ENCODE measurements at regions not wholly inside any gene's neighbourhood (a gene's known extent, or its start where the extent isn't known, plus 50 kb on each side); places are given as distances from the start of the nearest gene placed in this dataset.
A peak's percentile ranks its signal among the peaks of the same experiment; 100 is the strongest.

DNA sequence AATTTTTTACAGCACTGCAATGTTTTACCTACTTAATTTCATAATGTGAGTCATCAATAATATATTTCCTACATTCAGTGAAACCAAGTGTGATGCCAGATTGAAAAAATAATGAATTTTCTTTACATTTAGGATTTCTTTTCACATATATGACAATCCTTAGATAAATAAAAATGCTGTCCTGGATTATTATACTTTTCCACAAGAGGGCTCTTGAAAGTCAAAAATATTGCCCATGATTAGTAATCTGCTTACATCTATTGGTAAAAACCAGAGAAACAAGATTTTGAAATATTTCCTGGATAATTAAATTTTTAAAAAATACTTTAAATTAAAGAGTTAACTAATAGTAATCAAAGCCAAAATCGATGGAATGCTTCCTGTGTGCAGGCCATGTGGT lies 86.8 kb upstream of the PLPPR4 start:
- no peak overlapping the region for H3K27ac ChIP-seq
- TF ChIP-seq ZFX (IDR thresholded peaks at IDR 0.05; ENCODE audit: borderline replicate concordance), result no peak
- TF ChIP-seq, protein P1, sequence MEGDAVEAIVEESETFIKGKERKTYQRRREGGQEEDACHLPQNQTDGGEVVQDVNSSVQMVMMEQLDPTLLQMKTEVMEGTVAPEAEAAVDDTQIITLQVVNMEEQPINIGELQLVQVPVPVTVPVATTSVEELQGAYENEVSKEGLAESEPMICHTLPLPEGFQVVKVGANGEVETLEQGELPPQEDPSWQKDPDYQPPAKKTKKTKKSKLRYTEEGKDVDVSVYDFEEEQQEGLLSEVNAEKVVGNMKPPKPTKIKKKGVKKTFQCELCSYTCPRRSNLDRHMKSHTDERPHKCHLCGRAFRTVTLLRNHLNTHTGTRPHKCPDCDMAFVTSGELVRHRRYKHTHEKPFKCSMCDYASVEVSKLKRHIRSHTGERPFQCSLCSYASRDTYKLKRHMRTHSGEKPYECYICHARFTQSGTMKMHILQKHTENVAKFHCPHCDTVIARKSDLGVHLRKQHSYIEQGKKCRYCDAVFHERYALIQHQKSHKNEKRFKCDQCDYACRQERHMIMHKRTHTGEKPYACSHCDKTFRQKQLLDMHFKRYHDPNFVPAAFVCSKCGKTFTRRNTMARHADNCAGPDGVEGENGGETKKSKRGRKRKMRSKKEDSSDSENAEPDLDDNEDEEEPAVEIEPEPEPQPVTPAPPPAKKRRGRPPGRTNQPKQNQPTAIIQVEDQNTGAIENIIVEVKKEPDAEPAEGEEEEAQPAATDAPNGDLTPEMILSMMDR (IDR thresholded peaks at IDR 0.05), result no peak

DNA sequence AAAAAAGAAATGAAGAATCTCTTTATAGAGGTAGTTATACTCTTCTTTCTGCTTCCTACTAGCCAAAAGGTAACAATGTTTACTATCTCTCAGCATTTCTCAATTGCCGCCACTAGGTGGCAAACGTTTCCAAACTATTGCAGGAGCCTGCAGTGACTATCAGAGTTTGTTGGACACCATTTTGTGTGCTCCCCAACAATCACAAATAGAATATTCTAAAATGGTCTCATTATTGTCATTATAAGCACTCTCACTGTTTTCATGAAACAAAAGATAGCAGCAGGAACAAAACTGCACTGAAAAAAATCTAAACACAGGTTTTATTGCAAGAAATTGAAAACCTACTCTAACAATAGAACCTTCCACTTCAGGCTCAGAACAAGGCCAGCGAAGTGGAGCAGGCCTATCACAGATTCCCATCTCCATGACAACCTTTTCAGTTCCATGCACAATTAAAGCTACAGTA lies 83.9 kb upstream of the PLPPR4 start:
- H3K27ac ChIP-seq, result no peak overlapping the region
- no peak for TF ChIP-seq ZFX (IDR thresholded peaks at IDR 0.05; ENCODE audit: borderline replicate concordance)
- TF ChIP-seq, protein P1 (IDR thresholded peaks at IDR 0.05), result peak; percentile 84

DNA sequence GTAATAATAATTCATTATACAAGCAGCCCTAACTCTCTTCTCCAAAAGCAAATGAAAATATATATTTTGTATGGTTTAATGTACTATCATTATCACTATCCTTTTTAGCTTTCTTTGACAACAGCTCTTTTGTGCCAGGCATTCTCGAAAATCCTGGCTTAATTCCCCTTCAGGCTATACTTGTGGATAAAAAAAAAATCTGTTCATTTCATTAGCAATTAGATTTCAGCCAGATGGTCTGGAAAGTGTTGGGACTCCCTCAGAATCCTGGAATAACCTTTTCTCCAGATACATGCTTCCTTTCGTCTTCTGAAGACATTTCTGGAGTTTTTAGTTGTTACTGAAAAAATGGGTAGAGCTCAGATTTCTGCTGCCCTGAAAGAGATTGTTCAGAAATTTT lies 83.4 kb upstream of the PLPPR4 start:
- no peak overlapping the region for H3K27ac ChIP-seq
- TF ChIP-seq, protein P1 (IDR thresholded peaks at IDR 0.05), result no peak
- no peak for TF ChIP-seq ZFX (IDR thresholded peaks at IDR 0.05; ENCODE audit: borderline replicate concordance)

DNA sequence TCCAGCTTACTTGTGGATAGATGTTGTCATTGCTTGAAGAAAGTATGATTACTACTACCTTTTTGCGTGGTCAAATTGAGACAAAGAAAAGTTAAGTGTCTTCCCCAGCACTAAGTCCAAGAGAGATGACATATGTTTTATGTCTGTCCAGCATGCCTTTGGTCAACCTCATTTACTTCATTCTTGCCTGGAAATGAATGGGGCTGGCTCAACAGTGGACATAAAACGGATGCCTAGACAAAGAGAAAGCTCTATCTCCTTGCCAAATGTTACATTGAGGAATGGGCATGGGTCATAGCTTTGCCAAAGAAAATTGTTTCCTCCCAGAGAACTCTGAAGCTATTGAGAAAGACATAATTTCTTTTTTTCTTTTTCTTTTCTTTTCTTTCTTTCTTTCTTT lies 82.4 kb upstream of the PLPPR4 start:
- TF ChIP-seq ZFX (IDR thresholded peaks at IDR 0.05; ENCODE audit: borderline replicate concordance), result no peak
- TF ChIP-seq, protein P1 (IDR thresholded peaks at IDR 0.05), result no peak
- H3K27ac ChIP-seq, result no peak overlapping the region

DNA sequence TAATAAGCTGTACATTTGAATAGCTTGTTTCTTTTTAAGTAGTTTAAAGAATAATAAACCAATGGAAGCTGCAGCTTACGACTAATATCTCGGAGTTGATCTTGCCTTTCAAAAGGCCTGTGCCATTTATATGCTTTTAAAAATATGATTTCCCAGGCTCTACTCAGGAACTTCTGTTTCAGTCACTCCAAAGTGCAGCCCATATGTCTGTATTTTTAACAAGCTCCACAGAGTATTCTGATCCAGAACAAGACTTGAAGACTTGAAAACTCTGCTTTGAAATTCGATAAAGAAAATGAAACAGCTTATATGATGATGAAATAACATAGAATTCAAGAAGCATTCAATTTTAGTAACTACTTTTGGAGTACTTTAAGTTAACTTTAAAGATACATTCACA lies 79.1 kb upstream of the PLPPR4 start:
- no peak overlapping the region for H3K27ac ChIP-seq
- TF ChIP-seq, protein P1 (IDR thresholded peaks at IDR 0.05), result no peak
- no peak for TF ChIP-seq ZFX (IDR thresholded peaks at IDR 0.05; ENCODE audit: borderline replicate concordance)

DNA sequence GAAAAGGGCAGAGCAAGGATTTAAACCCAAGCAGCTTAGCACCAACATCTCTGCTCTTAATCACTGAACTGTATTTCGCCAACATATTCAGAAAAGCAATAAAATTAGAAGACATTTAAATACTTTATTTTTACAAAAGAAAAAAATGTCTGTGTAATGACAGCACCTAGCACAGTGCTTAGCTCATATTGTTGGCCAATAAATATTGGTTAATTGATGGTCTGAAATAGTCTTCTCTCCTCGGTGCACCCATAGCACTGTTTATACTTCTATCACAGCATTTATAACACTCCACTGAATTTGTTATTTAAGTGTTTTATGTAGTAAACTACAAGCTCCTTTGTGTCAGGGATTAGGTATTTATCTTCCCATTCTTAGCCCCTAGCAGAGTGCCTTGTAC lies 70.9 kb upstream of the PLPPR4 start:
- no peak overlapping the region for H3K27ac ChIP-seq
- TF ChIP-seq ZFX (IDR thresholded peaks at IDR 0.05; ENCODE audit: borderline replicate concordance), result no peak
- TF ChIP-seq, protein P1 (IDR thresholded peaks at IDR 0.05), result no peak

DNA sequence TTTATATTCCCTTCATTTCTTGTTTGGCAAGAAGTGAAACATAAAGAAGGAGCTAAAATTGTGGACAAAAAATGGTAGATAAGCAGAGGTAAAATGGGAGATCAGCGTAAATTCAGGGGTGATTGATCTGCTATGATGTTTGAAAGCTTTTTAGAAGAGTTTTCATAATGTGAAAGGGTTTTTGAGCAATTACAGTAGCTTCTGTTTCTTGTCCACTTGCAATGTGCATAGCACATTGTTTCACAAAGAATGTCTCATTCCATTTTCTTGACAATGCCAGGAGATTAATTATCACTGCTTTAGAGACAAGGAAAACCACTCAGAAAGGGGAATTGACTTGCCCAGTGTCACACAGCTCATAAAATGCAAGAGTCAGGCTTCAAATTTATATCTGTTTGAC lies 65.9 kb upstream of the PLPPR4 start:
- no peak overlapping the region for H3K27ac ChIP-seq
- no peak for TF ChIP-seq ZFX (IDR thresholded peaks at IDR 0.05; ENCODE audit: borderline replicate concordance)
- TF ChIP-seq, protein P1 (IDR thresholded peaks at IDR 0.05), result no peak

Data from 22Rv1 (cell line).